NOMO-1 treated with dmso at 0.1 percent for 144 hours (cell line): ENCODE measurements at regions not wholly inside any gene's neighbourhood (a gene's known extent, or its start where the extent isn't known, plus 50 kb on each side); places are given as distances from the start of the nearest gene placed in this dataset.
"Not testable (repeated sequence)": the region's sequence is repeated elsewhere in the genome, so short reads cannot be mapped to it uniquely, and the experiment has no call there.

Experiments
- DNase-seq: peaks from one replicate; lab custom pipeline; 2025; ENCODE audit not compliant: unreplicated experiment; lab: John Stamatoyannopoulos, UW

GRCh38 chr4:28007693-28008092 lies 1147.1 kb downstream of the STIM2 start:
- no peak for DNase-seq

GRCh38 chr4:28009541-28009940 lies 1148.9 kb downstream of the STIM2 start:
- DNase-seq = no peak

DNA sequence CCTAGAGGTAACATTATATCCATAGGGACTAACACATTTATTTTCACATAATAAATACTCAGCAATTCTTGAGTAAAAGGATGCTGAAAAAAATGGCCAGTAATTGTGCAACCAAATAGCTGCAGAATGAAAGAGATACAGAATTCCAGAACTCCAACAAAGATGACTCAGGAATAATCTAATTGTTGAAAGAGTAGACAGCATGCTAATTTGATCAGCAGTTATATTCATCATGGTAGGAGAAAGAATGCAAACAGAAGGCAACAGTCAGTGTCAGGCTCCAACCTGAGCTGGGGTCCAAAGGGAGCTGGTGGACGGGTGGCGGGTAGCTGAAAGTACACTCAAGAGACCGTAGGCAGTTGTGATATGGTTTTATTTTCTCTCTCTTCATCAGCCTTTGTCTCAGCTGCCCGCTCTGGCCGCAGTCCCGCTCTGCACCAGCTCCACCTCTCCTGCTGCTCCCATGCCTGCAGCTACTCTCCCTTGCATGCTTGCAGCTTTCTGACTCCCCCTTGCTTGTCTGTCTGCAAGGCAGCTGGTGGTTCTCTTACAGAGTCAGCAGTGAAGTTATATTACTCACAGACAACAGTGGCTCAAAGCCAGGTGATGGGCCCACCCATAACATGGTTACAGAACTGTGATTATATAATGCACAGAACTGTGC lies 1150.1 kb downstream of the STIM2 start:
- DNase-seq = no peak

- no peak for DNase-seq
These were observed 1153.8 kb downstream of the STIM2 start for GRCh38 chr4:28014469-28014868.

DNA sequence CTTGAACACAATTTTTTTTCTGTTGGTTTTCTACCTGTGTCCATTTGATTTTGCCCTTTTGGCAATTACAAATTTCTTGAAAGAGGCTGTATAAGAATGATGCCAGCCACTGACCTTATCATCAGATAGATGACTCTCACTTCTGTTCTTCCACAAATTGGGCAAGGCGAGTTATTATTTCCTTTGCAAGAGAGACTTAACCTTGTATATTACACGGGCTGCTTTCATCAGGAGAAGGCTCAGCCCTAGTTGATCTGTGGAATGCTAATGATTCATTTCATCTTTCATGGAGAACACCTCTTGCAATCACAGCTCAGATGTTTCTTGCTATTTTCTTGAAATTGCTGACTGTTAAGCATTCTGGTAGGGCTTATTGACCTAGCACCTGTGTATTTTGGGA lies 1155.4 kb downstream of the STIM2 start:
- no peak for DNase-seq

- DNase-seq = not testable (repeated sequence)
These were observed 1177.6 kb downstream of the STIM2 start for GRCh38 chr4:28038253-28038652.

- DNase-seq = no peak
These were observed 1201.9 kb downstream of the STIM2 start for GRCh38 chr4:28062562-28062961.

GRCh38 chr4:28073860-28074555 lies 1213.4 kb downstream of the STIM2 start:
- no peak for DNase-seq

- DNase-seq = no peak
These were observed 1214.8 kb downstream of the STIM2 start for GRCh38 chr4:28075401-28075956.

DNA sequence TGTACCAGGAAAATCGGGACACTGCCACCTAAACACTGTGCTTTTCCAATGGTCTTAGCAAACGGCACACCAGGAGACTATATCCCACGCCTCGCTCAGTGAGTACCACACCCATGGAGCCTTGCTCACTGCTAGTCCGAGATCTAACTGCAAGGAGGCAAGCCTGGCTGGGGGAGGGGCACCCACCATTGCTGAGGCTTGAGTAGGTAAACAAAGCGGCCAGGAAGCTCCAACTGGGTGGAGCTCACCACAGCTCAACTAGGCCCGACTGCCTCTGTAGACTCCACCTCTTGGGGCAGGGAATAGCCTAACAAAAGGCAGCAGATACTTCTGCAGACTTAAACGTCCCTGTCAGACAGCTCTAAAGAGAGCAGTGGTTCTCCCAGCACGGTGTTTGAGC lies 1216.6 kb downstream of the STIM2 start:
- DNase-seq = not testable (repeated sequence)

DNA sequence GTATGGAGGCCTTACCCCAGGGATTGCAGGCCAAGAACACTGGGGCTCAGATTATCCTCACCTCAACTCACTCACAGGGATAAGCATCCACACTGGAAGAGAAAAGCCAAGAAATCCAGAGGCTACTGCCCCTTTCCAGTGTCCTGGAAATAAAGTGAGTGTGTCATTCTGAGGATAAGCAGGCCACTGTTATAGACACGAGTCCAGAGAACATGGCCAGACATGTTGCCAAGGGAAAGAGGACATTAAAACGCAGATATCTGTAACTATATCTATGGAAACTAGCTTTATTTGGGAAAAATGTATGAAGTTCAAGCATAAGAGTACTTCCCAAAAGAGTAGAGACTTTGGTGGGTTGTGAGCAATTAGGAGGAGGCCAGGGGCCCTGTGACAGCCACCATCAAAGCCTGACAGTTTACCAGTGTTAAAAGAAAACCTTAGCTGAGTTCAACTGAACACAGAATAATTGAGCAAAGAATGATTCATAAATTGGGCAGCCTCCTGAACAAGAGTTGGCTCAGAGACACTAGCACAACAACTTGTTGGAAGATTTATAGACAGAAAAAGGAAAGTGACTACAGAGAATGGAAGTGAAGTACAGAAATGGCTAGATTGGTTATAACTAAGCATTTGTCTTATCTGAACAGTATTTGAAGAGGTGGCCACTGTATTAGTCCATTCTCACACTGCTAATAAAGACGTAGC lies 1222.2 kb downstream of the STIM2 start:
- DNase-seq = no peak

GRCh38 chr4:28092610-28093009 lies 1232.0 kb downstream of the STIM2 start:
- DNase-seq = no peak

GRCh38 chr4:28093071-28093470 lies 1232.4 kb downstream of the STIM2 start:
- DNase-seq = no peak

DNA sequence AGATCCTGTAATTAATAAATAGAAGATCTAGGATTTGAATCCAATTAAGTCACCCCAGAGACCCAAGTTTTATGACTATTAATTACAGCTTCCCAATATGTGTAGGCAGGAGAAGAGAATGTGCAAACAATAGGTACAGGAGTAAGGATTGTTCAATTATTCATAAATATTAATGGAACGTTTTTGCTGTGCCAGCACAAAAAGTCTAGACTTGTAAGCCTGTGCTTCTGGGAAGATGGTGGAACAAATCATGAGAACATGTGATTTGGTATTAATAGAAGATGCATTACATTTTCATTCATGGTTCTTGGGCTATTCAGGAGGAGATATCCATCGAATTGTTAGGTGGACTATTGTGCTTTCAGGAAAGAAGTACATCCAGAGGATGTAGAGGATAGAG lies 1240.9 kb downstream of the STIM2 start:
- DNase-seq = no peak

DNA sequence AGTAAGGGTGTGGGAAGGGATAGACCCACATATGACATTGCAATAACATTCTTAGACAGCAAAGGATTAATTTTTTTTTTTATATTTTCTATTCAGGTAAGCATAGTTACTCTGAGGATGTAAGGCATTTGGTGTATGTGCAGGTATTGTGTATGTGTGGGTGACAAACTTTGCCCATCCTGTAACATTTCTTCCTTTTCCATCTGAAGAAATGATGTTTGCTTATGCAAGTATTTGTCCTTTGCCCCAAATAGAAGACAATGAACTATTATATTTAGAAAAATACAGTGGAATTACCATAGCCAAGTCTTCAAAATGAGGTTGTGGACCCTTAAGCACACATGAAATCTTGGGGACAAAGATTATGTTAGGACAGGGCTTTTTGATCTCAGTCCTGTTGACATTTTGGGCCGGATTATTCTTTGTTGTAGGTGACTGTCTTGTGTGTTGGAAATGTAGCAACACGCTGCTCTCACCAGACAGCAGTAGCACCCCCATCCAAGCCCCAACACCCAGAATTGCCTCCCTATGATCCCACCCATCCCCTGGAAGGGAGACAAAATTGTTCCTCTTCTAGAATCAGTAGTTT lies 1244.7 kb downstream of the STIM2 start:
- no peak for DNase-seq

GRCh38 chr4:28106155-28106554 lies 1245.5 kb downstream of the STIM2 start:
- no peak for DNase-seq

DNA sequence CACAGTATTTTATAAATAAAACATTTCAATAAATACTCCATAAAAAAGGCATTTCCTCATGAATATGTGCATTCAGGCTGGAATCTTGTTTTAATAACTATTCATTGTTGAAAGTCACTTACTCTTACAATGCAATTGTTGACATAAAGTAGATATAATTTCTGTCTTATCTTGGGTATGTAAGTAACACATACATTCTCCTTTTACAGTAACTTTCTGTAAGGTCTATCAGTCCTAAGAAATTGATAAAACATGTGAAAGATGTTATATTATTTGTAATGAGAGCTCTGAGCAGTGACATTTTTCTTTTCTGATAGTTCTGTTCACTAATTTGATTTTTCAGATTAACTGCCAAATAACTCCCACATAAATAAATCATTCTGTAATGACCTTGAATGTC lies 1249.2 kb downstream of the STIM2 start:
- no peak for DNase-seq

DNA sequence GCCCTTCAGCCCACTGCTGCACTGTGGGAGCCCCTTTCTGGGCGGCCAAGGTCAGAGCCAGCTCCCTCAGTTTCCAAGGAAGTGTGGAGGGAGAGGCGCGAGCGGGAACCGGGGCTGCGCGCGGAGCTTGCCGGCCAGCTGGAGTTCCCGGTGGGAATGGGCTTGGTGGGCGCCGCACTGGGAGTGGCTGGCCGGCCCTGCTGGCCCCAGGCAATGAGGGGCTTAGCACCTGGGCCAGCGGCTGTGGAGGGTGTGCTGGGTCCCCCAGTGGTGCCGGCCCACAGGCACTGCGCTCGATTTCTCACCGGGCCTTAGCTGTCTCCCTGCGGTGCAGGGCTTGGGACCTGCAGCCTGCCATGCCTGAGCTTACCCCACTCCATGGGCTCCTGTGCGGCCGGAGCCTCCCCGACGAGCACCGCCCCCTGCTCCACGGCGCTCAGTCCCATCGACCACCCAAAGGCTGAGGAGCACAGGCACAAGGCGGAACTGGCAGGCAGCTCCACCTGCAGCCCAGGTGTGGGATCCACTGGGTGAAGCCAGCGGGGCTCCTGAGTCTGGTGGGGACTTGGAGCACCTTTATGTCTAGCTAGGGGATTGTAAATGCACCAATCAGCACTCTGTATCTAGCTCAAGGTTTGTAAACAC lies 1252.2 kb downstream of the STIM2 start:
- DNase-seq = not testable (repeated sequence)

DNA sequence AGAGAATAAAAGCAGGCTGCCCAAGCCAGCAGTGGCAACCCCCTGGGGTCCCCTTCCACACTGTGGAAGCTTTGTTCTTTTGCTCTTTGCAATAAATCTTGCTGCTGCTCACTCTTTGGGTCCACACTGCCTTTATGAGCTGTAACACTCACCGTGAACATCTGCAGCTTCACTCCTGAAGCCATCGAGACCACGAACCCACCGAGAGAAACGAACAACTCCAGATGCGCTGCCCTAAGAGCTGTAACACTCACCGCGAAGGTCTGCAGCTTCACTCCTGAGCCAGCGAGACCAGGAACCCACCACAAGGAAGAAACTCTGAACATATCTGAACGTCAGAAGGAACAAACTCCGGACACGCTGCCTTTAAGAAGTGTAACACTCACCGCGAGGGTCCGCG lies 1252.9 kb downstream of the STIM2 start:
- not testable (repeated sequence) for DNase-seq

GRCh38 chr4:28116526-28117083 lies 1256.0 kb downstream of the STIM2 start:
- DNase-seq = not testable (repeated sequence)
